ENCODE measurements at regions not wholly inside any gene's neighbourhood (a gene's known extent, or its start where the extent isn't known, plus 50 kb on each side); places are given as distances from the start of the nearest gene placed in this dataset.

- in situ Hi-C loops (cut with HindIII; ENCODE audit: low sequenced_read_pairs) = no loop called here
- DNase-seq (ENCODE audit: low read depth, low spot score) = no peak
- no peak for TF ChIP-seq CTCF (IDR thresholded peaks at IDR 0.05; ENCODE audit: low read depth, low read length)
- no peak overlapping the region for H3K4me3 ChIP-seq (ENCODE audit: low read depth, low read length)
Observed at GRCh38 chr13:50577806-50578205, 265.7 kb downstream of the DLEU7 start.

- in situ Hi-C loops (cut with HindIII; ENCODE audit: low sequenced_read_pairs) = no loop called here
- DNase-seq (ENCODE audit: low read depth, low spot score) = peak; percentile 80
- no peak overlapping the region for H3K4me3 ChIP-seq (ENCODE audit: low read depth, low read length)
- TF ChIP-seq CTCF (IDR thresholded peaks at IDR 0.05; ENCODE audit: low read depth, low read length) = peak; percentile 40
Observed at GRCh38 chr13:50580684-50581305, 262.7 kb downstream of the DLEU7 start.

GRCh38 chr13:50581586-50582196 lies 261.8 kb downstream of the DLEU7 start:
- DNase-seq (ENCODE audit: low read depth, low spot score) = no peak
- in situ Hi-C loops (cut with HindIII; ENCODE audit: low sequenced_read_pairs) = no loop called here
- TF ChIP-seq CTCF (IDR thresholded peaks at IDR 0.05; ENCODE audit: low read depth, low read length) = no peak
- no peak overlapping the region for H3K4me3 ChIP-seq (ENCODE audit: low read depth, low read length)

- in situ Hi-C loops (cut with HindIII; ENCODE audit: low sequenced_read_pairs) = no loop called here
- TF ChIP-seq CTCF (IDR thresholded peaks at IDR 0.05; ENCODE audit: low read depth, low read length) = no peak
- H3K4me3 ChIP-seq (ENCODE audit: low read depth, low read length) = no peak overlapping the region
- DNase-seq (ENCODE audit: low read depth, low spot score) = no peak
Observed at GRCh38 chr13:50584856-50585580, 258.5 kb downstream of the DLEU7 start.

GRCh38 chr13:50585674-50586413 lies 257.6 kb downstream of the DLEU7 start:
- no peak overlapping the region for H3K4me3 ChIP-seq (ENCODE audit: low read depth, low read length)
- DNase-seq (ENCODE audit: low read depth, low spot score) = no peak
- in situ Hi-C loops (cut with HindIII; ENCODE audit: low sequenced_read_pairs) = no loop called here
- TF ChIP-seq CTCF (IDR thresholded peaks at IDR 0.05; ENCODE audit: low read depth, low read length) = no peak

- H3K4me3 ChIP-seq (ENCODE audit: low read depth, low read length) = no peak overlapping the region
- no peak for DNase-seq (ENCODE audit: low read depth, low spot score)
- in situ Hi-C loops (cut with HindIII; ENCODE audit: low sequenced_read_pairs) = no loop called here
- no peak for TF ChIP-seq CTCF (IDR thresholded peaks at IDR 0.05; ENCODE audit: low read depth, low read length)
Observed at GRCh38 chr13:50586414-50587083, 256.9 kb downstream of the DLEU7 start.

Data from astrocyte of the spinal cord (primary cell).